ENCODE measurements at regions not wholly inside any gene's neighbourhood (a gene's known extent, or its start where the extent isn't known, plus 50 kb on each side); places are given as distances from the start of the nearest gene placed in this dataset.

DNA sequence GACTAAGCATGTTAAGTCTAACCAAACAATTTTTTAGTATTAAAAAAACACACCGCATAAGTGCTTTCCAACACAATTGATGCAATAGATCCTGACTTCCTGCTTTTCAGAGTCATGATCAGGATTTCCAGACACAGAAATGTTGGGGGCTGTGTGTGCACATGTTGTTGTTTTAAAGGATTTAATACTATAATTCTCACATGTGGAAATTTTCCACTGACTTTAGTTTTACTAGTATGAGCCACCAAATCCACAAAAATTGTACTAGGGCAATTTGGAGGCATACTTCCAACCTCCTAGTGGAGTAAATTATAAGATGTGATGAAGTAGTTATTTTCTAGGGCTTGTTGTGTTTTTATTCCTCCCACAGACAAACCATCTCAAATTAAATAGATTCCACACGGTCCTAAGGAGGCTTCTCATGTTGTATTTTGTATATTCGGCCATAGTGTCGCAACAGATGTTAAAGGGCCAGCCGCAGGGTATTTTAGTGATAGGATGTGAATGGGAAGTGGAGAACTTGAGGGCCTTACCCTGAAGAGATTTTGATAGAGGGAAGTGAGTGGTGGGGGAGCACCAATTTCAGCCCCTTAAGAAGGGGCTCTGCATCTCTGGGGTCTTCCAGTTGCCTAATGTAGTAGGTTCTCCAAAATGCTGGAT, 108.9 kb upstream of the KLF7 start:
- no peak overlapping the region for H3K27ac ChIP-seq
- ATAC-seq (ENCODE audit: low FRiP score in 2 of 2) (no peak), DNase-seq (no peak)
- no peaks in the 10 kb centered on the region for H3K36me3 ChIP-seq
- H3K9me3 ChIP-seq, result no peaks in the 10 kb centered on the region
- 73 to 78% methylated on average over 5 of the region's 5 CpGs for WGBS, 2 donors
- H3K27me3 ChIP-seq, result no peaks in the 10 kb centered on the region
- TF ChIP-seq POLR2A (IDR thresholded peaks at IDR 0.05), result no peak
- no peak for TF ChIP-seq EP300 (IDR thresholded peaks at IDR 0.05)
- TF ChIP-seq POLR2AphosphoS5 (IDR thresholded peaks at IDR 0.05), result no peak
- TF ChIP-seq, protein P1, sequence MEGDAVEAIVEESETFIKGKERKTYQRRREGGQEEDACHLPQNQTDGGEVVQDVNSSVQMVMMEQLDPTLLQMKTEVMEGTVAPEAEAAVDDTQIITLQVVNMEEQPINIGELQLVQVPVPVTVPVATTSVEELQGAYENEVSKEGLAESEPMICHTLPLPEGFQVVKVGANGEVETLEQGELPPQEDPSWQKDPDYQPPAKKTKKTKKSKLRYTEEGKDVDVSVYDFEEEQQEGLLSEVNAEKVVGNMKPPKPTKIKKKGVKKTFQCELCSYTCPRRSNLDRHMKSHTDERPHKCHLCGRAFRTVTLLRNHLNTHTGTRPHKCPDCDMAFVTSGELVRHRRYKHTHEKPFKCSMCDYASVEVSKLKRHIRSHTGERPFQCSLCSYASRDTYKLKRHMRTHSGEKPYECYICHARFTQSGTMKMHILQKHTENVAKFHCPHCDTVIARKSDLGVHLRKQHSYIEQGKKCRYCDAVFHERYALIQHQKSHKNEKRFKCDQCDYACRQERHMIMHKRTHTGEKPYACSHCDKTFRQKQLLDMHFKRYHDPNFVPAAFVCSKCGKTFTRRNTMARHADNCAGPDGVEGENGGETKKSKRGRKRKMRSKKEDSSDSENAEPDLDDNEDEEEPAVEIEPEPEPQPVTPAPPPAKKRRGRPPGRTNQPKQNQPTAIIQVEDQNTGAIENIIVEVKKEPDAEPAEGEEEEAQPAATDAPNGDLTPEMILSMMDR (IDR thresholded peaks at IDR 0.05), result no peak
- H3K4me3 ChIP-seq, result no peak overlapping the region
- no peaks in the 10 kb centered on the region for H3K4me1 ChIP-seq

DNA sequence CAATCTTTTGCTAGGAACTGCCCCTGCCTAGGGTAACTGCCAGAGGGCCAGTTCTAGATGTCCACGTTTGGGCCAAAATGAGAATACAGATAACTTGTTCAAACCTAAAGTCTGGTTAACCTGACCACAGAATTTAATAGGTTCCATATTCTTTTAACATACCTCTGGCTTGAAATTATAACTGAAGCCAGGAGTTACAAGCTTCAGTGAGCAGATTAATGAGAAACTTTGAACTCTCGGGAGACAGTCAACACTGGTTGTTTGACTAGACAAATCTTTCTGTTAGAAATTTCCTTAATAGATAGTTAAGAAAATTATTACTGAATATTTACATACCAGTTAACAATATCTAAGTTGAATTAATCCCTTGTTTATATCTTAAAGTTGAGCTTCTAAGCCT, 110.0 kb upstream of the KLF7 start:
- Histone ChIP-seq H3K36me3 (no peaks in the 10 kb centered on the region), H3K4me1 (no peaks in the 10 kb centered on the region), H3K9me3 (no peaks in the 10 kb centered on the region), H3K27me3 (no peaks in the 10 kb centered on the region), H3K27ac (no peak overlapping the region), H3K4me3 (no peak overlapping the region)
- TF ChIP-seq POLR2AphosphoS5 (IDR thresholded peaks at IDR 0.05) (no peak), EP300 (IDR thresholded peaks at IDR 0.05) (no peak), POLR2A (IDR thresholded peaks at IDR 0.05) (no peak)
- TF ChIP-seq, protein P1 (IDR thresholded peaks at IDR 0.05), result no peak
- 89 to 94% methylated on average over 2 of the region's 2 CpGs for WGBS, 2 donors
- no peak for ATAC-seq (ENCODE audit: low FRiP score in 2 of 2)
- DNase-seq, result no peak

DNA sequence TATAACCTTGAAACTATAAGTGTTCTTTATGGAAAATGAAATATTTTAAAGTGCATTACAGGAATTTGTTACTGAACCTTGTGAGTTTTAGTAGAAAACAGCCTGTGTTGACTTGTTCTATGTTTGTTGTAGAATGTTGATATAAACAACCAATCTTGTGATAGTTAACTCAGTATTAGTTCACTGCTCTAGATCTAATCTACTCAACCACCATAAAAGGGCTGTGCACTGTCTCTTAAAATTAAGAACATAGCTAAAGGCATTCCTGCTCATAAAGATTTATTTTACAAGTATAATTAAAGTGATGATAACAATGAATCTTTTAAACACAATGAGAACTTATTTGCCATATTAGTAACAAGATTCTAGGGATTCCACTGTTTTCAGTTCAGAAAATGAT, 110.5 kb upstream of the KLF7 start:
- H3K9me3 ChIP-seq, result no peaks in the 10 kb centered on the region
- DNase-seq (no peak), ATAC-seq (ENCODE audit: low FRiP score in 2 of 2) (no peak)
- TF ChIP-seq EP300 (IDR thresholded peaks at IDR 0.05), result no peak
- TF ChIP-seq POLR2AphosphoS5 (IDR thresholded peaks at IDR 0.05), result no peak
- TF ChIP-seq POLR2A (IDR thresholded peaks at IDR 0.05), result no peak
- TF ChIP-seq, protein P1 (IDR thresholded peaks at IDR 0.05), result no peak
- no peak overlapping the region for H3K4me3 ChIP-seq
- no peak overlapping the region for H3K27ac ChIP-seq
- H3K4me1 ChIP-seq, result no peaks in the 10 kb centered on the region
- no peaks in the 10 kb centered on the region for H3K27me3 ChIP-seq
- no peaks in the 10 kb centered on the region for H3K36me3 ChIP-seq

DNA sequence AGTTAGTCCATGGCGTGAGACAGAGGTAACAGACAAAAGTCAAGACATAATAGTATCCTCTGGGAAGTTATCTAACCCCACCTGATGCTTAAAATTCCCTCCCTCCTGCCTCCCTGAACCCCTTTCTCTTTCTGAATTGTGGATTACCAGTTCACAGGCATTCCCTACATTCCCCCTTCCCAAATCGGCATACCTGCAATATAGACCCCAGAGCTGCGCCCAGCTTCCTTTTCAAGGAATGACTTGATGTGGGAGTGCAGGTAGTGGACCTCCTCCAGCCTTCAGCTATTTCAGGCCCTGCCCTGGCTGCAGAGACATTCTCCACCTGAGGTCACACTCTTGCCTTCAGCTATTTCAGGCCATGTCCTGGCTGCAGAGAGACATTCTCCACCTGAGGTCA, 111.1 kb upstream of the KLF7 start:
- DNase-seq (no peak), ATAC-seq (ENCODE audit: low FRiP score in 2 of 2) (no peak)
- Histone ChIP-seq H3K27ac (no peak overlapping the region), H3K27me3 (no peaks in the 10 kb centered on the region), H3K4me3 (no peak overlapping the region), H3K36me3 (no peaks in the 10 kb centered on the region), H3K4me1 (no peaks in the 10 kb centered on the region), H3K9me3 (no peaks in the 10 kb centered on the region)
- 93 to 96% methylated on average over 3 of the region's 3 CpGs for WGBS, 2 donors
- TF ChIP-seq EP300 (IDR thresholded peaks at IDR 0.05) (no peak), POLR2AphosphoS5 (IDR thresholded peaks at IDR 0.05) (no peak), POLR2A (IDR thresholded peaks at IDR 0.05) (no peak)
- TF ChIP-seq, protein P1 (IDR thresholded peaks at IDR 0.05), result no peak

DNA sequence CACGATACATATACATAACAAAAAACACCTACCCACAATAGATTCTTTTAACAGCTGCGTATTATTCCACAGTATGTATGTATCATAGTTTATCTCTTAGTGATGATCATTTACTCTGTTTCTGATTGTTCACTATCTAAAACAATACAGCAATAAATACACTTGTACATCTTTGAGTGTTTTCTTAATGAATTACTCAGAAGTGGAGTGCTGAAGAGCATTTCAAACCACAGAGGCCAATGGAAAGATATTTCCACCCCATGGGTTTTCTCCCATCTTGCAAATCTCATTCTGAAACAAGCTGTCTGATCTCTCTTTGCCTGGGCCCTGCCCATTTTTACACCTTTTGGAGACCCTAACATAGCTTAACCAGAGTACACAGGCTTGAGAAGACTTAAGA, 113.8 kb upstream of the KLF7 start:
- no peak overlapping the region for H3K4me3 ChIP-seq
- H3K27ac ChIP-seq, result no peak overlapping the region
- H3K4me1 ChIP-seq, result peaks cover 0 to 7% (median 4%) of the 10 kb centered on the region in 4 donors
- ATAC-seq (ENCODE audit: low FRiP score in 2 of 2), result no peak
- no peak for TF ChIP-seq POLR2A (IDR thresholded peaks at IDR 0.05)
- TF ChIP-seq EP300 (IDR thresholded peaks at IDR 0.05), result no peak
- TF ChIP-seq, protein P1 (IDR thresholded peaks at IDR 0.05), result no peak
- TF ChIP-seq POLR2AphosphoS5 (IDR thresholded peaks at IDR 0.05), result no peak
- no peaks in the 10 kb centered on the region for H3K9me3 ChIP-seq
- H3K27me3 ChIP-seq, result no peaks in the 10 kb centered on the region
- H3K36me3 ChIP-seq, result no peaks in the 10 kb centered on the region
- no peak for DNase-seq
- WGBS, 2 donors, result 90 to 93% methylated on average over 2 of the region's 2 CpGs

Measured in upper lobe of left lung (tissue), 6 donors.